ENCODE measurements at regions not wholly inside any gene's neighbourhood (a gene's known extent, or its start where the extent isn't known, plus 50 kb on each side); places are given as distances from the start of the nearest gene placed in this dataset.
"Not testable (repeated sequence)": the region's sequence is repeated elsewhere in the genome, so short reads cannot be mapped to it uniquely, and the experiment has no call there.

DNA sequence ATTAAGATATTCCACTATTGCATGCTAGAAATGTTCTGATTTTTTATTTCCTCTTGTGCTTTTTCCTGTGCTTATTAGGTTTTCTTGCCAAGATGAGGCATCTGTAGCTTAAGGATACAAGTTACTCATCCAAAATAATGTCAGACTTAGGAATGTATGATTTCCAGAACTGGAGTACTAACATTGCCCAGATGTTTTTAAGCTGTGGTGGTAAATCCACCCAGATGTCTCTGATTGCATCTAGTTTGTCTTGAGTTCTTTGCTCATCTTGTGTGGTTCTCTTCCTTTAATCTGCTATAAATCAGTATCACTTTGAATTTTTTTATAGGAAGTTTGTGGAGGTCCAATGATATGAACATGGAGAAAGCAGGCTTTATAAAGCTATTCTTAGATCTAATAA, 337.5 kb upstream of the ZNF608 start:
- H3K27ac ChIP-seq: no peak overlapping the region
- TF ChIP-seq, protein P1, sequence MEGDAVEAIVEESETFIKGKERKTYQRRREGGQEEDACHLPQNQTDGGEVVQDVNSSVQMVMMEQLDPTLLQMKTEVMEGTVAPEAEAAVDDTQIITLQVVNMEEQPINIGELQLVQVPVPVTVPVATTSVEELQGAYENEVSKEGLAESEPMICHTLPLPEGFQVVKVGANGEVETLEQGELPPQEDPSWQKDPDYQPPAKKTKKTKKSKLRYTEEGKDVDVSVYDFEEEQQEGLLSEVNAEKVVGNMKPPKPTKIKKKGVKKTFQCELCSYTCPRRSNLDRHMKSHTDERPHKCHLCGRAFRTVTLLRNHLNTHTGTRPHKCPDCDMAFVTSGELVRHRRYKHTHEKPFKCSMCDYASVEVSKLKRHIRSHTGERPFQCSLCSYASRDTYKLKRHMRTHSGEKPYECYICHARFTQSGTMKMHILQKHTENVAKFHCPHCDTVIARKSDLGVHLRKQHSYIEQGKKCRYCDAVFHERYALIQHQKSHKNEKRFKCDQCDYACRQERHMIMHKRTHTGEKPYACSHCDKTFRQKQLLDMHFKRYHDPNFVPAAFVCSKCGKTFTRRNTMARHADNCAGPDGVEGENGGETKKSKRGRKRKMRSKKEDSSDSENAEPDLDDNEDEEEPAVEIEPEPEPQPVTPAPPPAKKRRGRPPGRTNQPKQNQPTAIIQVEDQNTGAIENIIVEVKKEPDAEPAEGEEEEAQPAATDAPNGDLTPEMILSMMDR (conservative IDR thresholded peaks at IDR 0.05): no peak

DNA sequence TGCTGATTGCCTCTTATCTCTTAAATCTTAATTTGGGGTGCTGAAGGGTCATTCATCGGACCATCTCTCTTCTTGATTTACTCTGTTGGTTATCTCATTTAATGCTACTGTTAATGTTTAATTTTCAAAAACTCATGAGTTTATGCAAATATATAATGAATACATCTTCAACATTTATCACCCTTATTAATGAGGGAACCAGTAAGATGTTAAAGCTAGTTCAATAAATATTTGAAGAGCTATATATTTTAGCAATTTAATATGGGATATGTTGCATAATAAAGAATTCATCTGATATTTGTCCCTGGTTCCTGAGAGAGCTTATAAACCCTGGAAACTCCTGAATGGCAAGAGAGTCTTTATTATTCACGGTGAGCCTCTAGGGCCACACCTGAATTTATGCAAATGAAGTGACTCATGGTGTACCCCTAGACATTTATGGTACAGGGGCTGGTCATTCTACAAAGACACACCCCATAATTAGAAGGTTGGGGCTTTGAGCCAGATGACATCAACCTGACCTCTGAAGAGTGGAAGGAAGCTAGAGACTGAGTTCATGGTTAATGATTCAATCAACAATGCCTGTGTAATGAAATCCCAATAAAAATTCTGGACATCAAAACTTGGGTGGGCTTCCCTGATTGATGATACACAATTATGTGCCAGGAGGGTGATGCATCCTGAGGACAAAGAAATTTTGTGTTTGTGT, 339.5 kb upstream of the ZNF608 start:
- TF ChIP-seq, protein P1 (conservative IDR thresholded peaks at IDR 0.05): no peak
- H3K27ac ChIP-seq: no peak overlapping the region

DNA sequence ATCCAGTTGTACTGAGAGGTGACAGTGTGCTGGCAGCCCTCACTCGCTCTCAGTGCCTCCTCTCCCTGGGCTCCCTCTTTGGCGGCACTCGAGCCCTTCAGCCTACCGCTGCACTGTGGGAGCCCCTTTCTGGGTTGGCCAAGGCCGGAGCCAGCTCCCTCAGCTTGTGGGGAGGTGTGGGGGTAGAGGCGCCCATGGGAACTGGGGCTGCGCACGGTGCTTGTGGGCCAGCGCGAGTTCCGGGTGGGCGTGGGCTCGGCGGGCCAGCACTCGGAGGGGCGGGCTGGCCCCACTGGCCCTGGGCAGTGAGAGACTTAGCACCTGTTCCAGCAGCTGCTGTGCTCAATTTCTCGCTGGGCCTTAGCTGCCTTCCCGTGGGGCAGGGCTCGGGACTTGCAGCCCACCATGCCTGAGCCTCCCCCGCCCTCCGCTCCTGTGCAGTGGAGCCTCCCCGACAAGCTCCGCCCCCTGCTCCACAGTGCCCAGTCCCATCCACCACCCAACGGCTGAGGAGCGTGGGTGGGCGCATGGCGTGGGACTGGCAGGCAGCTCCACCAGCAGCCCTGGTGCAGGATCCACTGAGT, 342.2 kb upstream of the ZNF608 start:
- no peak overlapping the region for H3K27ac ChIP-seq
- TF ChIP-seq, protein P1 (conservative IDR thresholded peaks at IDR 0.05): no peak

DNA sequence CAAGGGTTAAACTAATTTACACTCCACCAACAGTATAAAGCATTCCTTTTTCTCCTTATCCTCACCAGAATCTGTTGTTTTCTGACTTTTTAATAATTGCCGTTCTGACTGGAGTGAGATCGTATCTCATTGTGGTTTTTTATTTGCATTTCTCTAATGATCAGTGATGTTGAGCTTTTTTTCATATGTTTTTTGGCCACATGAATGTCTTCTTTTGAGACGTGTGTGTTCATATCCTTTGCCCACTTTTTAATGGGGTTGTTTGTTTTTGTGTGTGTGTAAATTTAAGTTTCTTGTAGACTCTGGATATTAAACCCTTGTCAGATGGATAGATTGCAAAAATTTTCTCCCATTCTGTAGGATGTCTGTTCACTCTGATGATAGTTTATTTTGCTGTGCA, 345.7 kb upstream of the ZNF608 start:
- H3K27ac ChIP-seq: not testable (repeated sequence)

DNA sequence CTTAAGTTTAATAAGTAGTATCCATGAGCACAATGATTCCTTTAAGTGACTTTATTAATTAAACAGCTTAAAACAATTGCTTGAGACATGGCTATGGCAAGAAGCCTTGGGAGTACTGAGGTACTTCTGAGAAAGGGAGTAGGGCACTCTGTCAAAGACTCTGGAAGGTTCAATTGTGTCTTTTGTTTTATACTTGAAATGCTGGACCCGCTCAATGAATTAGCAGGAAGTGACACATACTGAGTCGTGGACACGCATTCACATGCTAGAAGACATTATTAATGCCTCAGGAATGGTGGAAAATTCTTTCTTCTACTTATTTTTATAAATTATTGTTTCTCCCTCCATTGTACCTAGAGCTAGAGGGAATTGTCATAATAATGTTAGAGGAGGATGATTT, 347.3 kb upstream of the ZNF608 start:
- TF ChIP-seq, protein P1 (conservative IDR thresholded peaks at IDR 0.05): no peak
- no peak overlapping the region for H3K27ac ChIP-seq

DNA sequence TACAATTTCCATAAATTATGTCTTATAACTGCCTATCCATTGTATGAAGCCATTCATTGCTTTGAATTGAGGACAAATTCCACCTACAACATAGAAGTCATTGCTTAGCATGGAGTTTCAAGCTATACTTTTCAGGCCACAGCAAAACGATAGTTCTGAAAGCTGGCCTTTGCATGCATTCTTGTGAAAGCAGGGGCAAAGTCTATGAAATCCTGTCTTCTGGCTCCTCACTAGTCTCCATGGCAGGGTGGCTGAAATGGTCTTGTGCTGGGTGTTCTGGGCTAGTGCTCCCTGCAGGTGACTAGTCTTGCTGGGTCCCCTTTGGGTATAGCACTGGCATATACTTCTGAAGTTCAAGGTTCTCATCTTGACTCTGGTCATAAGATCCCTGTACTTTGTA, 353.9 kb upstream of the ZNF608 start:
- H3K27ac ChIP-seq: no peak overlapping the region
- TF ChIP-seq, protein P1 (conservative IDR thresholded peaks at IDR 0.05): no peak

DNA sequence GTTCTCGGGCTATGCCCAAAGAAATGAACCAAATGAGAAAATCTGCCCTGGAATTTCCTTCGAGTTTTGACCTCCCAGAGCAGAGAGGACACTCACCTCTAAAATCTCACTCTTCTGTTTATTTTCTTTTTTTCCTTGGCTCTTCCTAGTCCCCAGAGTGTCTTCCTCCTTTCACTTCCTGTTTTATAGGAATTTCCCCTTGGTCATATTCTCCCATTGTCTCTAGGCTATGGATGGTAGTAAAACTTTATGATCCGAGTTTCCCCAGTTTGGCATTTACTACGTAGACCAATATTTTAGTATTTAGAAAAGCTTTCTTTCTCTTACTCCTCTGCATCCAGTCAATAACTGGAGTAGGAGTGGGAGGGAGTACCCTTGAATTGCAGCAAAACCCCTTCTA, 354.5 kb upstream of the ZNF608 start:
- no peak overlapping the region for H3K27ac ChIP-seq
- TF ChIP-seq, protein P1 (conservative IDR thresholded peaks at IDR 0.05): no peak

DNA sequence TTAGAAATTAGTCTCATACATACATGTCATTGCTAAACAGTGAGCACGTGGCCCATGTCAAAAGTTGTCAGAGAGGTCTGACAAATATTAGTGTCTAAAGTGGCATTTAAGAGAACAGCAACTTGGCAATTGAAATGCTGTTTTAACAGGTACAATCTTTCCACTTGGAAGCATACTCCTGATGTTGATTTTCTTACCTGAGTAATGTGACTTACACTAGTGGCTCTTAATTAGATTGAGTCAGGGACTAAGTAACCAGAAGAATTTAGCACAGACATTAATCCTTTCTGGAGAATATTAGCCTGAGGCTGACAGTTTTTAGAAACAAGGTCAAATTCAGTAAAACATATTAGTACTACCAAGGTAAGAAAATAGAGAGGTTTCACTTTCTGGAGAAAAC, 357.0 kb upstream of the ZNF608 start:
- H3K27ac ChIP-seq: no peak overlapping the region
- TF ChIP-seq, protein P1 (conservative IDR thresholded peaks at IDR 0.05): no peak

Measured in VCaP (cell line).